GM21737 (cell line): ENCODE measurements at regions not wholly inside any gene's neighbourhood (a gene's known extent, or its start where the extent isn't known, plus 50 kb on each side); places are given as distances from the start of the nearest gene placed in this dataset.

ENCODE experiments used
- ATAC-seq: cut with Tn5 transposase; IDR thresholded peaks from one replicate; pipeline ENCODE4 v1.9.1; 2021; ENCODE audit warnings: mild to moderate bottlenecking, moderate library complexity; ENCODE audit not compliant: unreplicated experiment

DNA sequence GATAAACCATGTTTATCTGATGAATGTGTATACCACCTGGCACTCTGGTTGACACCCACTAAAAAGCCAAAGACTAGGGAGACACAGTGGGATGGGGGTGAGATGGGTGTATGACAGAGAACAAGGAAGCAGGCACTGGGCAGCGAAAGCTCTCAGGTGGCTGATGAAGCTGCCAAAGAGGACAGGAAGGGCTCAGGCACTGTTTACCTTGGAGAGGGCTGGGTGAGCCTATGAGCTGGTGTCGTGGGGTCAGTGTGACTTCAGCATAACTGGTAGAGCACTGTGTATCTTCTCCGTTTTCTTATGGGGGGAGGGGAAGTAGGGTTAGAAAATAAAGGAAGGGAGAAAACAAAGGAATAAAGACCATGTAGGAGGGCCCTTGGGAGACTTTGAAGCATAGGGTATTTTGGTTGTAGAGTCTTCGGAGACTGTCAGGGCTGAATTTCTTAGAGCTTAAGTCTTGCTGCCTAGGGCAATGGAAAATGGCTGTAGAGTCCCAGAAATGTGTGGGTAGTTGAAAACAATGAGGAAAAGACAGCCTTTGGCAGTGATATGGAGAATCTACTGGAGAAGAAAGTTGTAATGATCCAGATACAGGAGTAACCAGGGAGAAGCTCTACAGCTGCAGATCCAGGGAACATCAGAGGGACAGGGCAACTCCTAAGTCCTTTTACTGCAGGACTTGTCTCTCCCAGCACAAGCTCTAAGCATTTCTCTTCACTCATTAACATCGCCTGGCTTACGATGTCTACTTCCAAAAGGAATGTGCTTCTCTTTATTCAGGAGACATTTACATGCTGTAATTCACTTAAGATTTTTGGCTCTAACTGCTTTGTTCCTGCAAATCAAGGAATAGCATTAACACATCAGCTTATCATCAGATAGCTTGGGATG, 120.0 kb downstream of the AQP4 start:
- ATAC-seq: no peak

DNA sequence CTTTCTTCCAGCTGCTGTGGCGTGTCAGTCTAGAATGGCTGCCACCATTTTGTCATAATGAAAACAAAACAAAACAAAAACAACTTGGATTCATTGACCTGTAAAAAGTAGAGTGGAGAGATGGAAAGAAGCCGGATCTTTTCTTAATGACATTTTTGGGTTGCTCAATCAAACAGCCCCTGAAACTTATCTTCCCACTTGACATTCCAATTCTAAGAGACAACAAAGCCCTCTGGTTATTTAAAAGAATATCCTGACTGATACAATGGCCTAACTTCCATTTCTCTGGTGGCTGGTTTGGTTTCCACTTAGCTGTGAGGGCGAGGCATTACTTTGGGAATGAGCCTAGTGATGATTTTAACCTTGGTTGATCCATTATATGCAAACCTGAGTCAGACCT, 123.7 kb downstream of the AQP4 start:
- no peak for ATAC-seq

DNA sequence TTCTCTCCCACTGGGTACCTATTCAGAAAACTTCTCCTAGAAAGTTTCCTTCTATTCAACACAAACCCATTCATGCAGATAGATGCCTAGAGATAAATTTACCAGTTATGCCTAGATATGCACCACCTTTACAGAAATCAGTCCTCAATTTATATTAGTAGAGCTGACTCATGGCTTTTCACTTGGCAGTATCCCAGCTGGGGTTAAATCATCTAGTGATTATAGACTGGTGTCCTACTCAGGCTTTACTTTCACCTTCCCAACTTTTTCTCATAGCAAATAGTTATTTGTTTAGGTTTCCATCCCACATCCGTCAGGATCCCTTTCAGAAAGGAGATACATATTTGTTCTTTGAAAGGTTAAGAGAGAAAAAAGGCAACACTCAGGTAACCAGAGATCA, 124.5 kb downstream of the AQP4 start:
- no peak for ATAC-seq

DNA sequence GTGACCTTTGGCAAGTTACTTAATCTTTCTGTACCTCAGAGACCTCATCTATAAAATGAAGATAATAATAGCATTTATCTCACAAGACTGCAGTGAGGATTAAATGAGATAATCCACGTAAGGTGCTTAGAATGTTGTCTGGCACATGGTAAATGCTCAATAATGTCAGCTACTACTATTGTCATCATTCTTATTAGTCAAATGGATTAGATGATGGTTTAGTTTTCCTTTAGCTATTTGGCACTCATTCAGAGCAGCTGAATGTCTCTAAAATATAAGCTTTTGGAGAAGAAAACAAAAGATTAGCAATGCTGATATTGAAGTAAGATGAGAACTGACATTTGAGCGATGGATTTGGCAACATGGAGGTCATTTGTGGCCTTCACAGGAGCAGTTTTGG, 125.1 kb downstream of the AQP4 start:
- no peak for ATAC-seq

DNA sequence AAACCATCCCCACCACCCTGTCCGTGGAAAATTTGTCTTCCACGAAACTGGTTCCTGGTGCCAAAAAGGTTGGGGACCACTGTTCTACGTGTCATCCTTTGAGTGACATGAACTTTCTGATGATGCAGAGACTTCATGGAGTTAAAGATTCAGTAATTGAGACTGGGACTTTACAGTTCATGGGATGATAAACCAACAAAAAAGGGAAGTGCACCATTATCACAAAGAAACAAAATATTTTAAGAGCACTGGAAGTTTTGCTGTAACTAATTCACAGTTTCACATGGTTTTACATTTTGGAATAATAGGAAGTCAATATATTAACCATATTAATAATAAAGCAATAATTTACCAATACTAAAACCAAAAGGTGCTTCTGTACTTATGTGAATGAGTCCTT, 126.8 kb downstream of the AQP4 start:
- no peak for ATAC-seq

DNA sequence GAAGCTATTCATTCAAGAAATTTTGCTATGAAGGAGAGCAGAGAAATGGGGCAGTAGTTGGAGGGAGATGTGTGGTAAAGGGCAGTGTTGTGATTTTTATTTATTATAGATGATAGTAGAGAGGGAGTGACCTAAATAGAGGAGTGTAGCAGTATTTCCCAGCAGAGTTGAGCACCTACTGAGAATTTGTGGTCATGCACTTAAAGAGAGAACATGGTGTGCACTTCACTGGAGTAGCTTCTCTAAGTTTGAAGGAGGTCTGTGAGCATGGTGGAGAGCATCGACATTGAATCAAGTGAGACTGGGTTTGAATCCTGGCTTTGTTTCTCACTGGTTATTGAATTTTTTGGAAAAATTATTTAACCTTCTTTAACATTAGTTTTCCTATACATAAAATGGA, 129.2 kb downstream of the AQP4 start:
- no peak for ATAC-seq

DNA sequence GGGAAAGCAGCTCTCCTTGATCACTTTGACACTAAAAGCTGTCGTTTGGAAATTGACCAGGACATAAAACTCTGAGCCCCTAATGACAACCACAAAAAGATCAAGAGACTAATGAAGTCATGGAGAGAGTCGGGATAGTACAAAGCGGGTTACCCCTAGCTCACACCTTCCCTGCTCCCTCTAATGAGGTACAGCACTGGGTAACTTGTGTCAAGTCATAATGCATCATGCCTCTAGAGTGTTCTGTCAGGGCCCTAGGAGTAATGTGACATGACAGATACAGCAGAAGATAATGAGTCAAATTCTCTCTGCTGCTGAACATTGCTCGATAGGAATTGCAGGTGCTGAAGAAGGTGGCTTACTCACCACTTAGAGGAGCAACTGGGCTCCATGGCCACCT, 130.7 kb downstream of the AQP4 start:
- ATAC-seq: no peak

DNA sequence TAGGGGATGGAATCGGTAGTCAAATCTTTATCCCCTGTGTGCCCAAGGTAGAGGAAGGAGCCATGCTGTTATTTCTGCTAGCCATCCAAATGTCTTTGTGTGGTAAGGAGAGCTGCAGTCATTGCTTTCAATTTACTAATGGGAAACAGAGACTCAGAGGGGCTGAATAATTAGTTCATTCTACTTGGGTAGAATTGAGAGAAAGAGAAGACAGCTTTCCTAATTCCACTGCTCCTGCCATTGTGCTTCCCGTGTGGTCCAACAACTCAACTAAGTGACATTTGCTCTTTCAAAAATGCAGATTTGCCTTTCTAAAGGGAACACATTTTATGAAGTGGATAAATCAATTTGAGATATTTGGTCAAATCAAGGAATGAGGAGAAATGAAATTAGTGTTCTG, 136.1 kb downstream of the AQP4 start:
- ATAC-seq: no peak

DNA sequence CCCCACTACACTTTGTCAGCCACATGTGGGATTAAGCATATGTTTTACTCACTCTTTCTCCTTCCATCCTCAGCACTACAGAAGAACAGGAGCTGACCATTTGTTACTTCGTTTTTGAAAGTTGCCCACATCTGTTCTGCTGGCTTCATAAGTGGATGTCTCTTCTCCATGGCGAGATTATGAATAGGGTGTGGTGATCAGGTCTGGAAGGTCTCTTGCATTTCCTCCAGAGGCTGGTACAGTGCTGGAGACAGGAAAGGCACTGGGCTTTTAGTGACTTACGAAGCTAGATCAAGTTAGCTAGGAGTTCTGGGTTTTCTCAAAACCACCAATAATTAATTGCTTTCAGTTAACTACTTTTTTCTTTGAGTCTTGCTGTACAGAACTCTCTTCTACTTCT, 136.5 kb downstream of the AQP4 start:
- no peak for ATAC-seq

DNA sequence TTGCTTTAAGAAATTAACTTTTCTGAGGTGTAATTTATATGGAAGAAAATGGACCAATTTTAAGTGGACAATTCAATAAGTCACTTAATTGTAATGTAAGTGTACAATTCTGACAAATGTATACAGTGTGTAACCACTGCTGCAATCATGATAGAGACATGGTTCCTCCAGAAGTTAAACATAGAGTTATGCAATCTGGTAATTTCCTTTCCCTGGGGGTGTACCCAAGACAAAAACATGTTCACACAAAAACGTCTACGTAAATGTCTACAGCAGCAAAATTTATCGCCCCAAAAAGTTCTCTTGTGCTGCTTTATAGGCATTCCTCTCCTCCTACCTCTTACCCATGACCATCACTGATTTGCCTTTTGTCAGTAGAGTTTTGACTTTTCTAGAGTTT, 141.5 kb downstream of the AQP4 start:
- no peak for ATAC-seq

DNA sequence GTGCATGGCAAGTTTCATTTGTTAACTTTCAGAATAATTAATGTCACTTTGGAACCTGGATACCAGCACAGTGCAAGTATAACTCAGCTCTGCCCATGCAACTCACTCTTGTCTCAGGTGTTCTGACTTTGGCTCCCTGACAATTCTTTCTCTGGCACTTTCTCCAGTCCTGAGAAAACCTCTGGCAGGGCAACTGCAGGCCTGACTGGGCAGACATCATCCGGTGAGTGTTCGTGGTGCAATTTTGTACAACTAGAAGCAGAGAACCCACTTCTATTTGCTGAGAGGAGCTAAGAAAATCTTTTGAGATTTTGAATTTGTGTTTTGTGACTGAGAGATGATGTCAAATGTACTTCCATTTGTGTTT, 143.0 kb downstream of the AQP4 start:
- no peak for ATAC-seq

DNA sequence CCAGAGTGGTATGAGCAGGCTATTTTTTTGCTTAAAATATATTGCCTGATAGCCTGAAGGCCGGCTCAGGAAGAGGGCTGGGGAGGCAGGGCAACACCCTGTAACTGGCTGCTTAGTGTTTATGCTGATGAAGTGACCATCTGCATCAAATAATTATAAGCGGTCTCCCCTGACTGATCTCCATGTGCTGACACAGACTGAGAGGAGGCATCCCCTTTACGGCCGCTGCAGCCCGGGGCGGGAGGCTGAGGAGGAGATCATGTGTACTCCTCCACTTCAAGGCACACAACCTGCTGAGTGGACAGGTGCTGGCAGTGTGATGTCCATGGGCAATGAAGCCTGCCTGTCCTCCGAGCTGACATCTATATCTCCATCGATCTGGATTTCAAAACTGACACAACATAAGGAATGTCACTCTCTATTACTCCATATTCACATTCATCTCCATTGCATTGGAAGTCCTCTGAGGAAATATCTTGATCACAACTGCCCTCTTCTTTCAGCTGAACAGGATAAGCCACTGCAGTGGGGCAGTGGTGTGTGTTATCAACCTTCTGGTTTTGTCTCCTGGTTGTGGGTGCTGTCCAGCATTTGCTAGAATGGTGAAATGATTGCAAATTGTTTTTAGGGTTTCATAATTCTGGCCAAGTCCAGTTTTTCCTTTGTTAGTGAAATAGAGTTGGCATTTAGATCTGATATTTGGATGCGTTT, 143.5 kb downstream of the AQP4 start:
- no peak for ATAC-seq

DNA sequence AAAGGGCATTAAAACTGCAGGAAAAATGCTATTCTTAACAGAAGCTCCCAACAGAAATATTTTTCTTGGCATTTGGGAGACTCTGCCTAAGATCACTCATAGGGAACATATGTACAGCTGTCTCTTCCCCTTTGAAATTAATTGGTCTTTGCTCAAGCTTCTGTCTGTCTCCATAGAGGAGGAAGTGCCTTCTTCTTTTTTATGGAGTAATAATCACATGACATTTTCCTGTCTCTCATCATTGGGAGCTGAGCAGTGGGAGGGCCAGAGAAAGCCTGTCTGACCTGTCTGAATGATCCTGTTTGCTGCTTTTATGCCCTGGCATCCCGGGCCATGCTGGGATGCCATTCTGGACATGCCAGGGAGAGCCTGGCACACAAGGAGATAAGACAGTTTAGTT, 145.6 kb downstream of the AQP4 start:
- ATAC-seq: no peak

DNA sequence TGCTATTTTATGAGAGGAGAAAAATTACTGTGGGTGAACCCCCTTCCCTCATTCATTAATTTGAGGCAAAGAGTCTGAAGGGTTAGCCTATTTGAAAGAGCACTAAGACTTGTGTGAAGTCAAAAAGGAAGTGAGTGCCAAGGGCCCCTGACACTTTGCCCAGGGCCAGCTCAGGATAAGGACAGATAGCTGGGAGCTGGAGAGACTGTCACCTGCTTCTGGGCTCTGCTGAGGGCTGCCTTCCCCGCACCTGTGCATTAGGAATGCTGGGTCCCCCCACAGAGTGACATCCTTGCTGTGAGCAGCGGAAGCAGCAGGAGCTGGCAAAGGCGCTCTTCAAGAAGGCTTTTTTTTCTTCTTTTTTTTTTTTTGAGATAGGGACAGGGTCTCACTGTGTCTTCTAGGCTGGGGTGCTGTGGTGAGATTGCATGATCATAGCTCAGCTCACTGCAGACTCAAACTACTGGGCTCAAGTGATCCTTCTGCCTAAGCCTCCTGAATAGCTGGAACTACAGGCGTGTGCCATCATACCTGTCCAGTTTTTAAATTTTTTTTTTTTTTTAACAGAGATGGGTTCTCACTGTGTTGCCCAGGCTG, 148.3 kb downstream of the AQP4 start:
- no peak for ATAC-seq

DNA sequence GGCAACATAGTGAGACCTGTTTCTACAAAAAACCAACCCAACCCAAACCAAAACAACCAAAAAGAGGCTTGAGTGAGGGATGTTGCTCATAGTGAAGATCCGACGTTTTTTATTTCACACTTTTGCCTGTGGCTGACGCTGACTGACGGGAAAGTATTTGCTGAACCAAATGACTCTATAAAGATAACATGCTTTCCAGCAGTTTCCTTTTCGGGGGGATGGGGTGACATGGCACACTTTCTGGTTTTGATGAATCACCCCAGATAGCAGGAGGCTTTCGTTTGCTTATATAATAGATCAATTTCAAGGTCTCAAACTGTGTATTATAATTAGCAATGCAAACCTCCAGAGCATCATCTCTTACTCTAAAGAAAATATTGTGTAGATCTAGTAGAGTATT, 150.8 kb downstream of the AQP4 start:
- no peak for ATAC-seq

DNA sequence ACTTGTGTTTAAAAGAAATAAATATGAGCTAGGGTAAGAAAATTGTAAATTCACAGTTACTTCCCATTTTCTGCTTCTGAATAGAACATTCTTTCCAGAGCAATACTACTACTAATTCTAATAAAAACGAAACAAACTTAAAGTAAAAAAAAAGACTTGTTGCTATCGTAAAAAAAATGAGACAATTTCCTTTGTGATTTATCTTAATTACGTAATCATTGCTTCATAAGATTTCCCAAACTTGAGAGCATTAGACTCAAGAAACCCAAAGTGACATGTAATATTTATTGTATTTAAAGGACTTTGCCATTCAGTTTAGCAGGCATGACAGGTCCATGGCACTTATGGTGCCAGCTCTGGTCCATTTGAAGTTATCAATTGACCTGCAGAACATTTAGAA, 153.8 kb downstream of the AQP4 start:
- ATAC-seq: no peak

DNA sequence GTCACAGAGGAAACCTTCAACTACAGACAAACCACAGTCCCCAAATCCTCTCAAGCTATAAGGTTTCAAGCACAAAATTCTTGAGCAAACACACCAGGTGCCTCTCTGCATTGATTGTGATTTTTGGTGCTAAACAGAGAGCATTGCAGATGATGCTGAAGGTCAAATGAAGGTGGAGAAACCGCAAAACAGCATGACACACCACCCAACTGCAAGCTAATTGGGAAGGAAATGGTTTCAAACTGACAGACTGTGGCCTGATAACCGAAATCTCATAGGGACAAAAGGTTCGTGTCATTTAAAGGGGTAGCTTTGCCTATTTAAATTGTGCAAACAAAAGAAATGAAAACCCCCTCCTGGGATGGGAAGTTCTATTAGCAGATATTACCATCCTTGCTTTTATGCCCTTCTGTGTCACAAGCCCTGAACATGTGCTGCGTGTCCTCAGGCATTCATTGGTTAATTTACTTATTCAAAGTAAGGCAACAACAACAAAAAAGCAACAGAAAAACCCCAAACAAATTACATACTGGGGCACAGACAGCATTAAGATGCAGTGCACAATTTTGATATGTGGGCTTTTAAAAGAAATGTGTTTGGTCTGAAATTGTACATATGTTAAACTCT, 154.9 kb downstream of the AQP4 start:
- ATAC-seq: peak; percentile 84

DNA sequence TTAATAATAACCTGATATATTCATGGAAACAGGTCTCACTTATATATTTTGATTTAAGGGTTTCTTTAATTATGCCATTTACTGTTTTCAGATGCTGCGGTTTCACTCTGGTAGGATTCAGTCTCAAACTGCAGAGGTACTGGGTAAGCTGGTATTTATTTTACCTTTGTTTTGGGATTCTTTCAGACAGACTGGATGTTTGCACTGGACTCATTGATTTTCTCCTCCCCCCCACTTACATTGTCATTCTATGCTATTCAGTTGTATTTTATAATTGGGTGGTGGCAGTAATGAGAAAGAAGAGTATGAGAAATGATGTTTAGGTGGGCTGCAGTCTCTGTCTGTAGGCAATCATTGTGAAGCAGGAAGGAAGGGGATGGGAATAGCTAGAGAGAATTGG, 155.6 kb downstream of the AQP4 start:
- no peak for ATAC-seq

DNA sequence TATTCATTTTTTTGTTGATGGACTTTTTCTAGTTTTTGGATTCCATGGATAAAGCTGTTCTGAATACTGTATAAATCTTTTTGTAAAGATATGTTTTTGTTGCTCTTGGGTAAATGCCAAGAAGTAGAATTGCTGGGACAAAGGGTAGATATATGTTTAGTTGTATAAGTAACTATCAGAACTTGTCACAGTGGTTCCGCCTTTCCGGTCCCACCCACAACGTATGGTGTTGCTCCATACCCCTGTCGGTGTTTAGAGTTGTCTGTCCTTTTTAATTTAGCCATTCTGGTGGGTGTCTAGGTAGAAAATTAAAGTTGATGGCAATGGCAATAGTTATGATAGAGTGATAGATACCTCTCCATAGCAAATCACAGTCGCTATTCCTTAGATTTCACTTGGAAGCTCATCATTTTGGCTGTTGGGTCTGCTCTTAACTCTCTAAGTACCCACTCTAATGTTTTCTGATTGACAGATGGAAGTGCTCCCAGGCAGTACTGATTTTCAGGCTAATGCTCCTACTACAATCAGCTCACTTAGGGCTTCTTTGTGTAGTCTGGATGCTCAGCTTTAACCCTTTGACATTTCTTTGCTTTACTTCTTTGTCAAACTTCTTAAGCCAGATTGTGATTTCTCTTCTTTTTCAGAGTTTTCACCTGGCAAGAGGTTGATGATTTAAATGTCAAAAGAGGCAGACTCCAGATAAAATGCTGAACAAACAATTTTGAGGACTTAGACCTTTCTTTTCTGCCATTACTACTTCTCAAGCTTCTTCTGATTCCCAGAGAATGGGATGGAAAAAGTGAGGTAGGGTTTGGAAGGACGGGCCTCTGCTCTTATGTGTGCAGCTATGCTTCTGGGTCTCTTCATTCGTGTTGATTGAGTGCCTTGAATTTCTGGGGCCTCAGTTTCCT, 156.4 kb downstream of the AQP4 start:
- ATAC-seq: no peak

DNA sequence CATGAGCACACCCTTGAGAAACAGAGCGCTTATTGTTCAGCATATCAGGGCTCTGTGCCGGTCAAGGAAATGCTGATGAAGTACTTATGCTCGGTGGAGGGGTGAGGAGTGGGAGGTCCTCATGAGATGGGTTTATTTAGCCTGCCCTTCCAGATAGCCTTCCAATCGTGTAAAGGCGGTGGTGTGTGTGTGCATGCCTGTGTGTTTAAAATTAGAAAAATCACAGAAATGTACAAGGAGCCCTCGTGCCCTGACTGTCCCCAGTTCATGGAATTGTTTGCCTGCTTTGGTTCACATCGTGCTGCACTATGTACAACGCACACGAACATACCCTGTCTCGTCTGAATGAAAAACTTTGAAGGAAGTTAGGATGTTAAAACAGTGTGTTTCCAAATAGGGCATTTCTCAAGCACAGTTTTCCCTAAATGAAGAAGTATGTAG, 158.6 kb downstream of the AQP4 start:
- ATAC-seq: no peak

DNA sequence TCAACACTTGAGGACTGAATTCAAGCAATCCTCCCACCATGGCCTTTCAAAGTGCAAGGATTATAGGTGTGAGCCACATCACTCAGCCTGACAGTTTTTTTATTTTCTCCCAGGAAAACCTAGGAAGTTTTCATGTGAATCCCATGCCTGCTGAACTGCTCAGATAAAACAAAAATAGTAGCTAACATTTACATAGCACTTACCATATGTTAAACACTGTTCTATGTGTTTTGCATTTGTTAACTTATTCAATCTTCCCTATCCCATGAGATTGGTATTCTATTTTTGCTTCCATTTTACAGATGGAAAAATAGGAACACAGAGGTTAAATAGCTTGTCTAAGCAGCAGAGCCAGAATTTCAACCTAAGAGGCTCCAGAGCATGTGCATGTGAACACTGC, 157.4 kb upstream of the KCTD1 start:
- ATAC-seq: no peak
